ENCODE measurements at regions not wholly inside any gene's neighbourhood (a gene's known extent, or its start where the extent isn't known, plus 50 kb on each side); places are given as distances from the start of the nearest gene placed in this dataset.

DNA sequence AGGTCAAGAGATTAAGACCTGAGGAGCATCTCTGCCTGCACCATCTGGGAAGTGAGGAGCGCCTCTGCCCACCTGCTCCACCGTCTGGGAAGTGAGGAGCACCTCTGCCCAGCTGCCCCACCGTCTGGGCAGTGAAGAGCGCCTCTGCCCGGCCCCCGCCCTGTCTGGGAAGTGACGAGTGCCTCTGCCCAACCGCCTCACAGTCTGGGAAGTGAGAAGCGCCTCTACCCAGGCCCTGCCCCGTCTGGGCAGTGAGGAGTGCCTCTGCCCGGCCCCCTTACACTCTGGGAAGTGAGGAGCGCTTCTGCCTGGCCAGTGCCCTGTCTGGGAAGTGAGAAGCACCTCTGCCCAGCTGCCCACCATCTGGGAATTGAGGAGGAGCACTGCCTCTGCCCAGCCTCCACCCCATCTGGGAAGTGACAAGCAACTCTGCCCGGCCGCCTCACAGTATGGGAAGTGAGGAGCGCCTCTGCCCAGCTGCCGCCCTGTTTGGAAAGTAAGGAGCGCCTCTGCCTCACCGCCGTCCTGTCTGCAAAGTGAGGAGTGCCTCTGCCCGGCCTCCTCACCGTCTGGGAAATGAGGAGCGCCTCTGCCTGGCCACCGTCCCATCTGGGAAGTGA is 270.4 kb upstream of the NRSN1 start:
- FAIRE-seq, result no peak
- DNase-seq (ENCODE audit: extremely low spot score, insufficient read length, low read depth), result no peak

DNA sequence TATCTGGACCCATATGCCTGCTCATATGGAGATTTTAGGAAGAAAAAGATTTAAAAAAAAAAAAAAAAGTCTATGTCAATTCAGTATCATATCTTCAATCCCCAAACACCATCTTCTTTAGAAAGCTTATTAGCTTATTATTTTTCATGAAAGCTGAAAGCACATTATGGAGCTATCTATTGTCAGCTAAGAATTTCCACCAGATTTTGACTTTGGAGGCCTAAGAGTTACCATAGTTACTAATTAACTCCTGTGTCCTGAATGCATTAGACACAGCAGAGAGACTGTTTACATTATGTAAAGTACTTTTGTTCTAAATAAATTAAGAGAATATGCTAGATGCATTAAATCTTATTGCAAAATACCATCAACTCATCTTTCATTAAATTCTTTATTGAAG is 255.5 kb upstream of the NRSN1 start:
- no peak for DNase-seq (ENCODE audit: extremely low spot score, insufficient read length, low read depth)

DNA sequence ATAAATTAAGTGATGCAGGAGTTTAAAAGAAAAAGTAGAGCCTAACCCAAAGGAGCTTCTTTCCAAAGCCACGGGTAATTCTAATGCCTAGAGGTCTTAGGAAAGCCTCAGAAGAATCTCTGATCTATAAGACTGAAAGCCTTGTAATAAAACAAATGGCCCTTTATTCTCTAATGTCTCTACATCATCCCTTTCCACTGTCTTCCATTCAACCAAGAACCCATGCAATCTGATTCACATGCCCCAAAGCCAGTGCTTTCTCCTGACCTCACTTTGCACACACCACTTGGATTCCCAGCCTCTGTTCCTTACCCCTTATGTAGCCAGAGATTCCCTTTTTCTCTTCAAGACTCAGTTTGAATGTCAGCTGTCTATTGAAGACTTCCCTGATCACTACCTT is 252.9 kb upstream of the NRSN1 start:
- FAIRE-seq, result no peak

More for the DNA sequence above, 255.5 kb upstream of the NRSN1 start:
- FAIRE-seq, result no peak

DNA sequence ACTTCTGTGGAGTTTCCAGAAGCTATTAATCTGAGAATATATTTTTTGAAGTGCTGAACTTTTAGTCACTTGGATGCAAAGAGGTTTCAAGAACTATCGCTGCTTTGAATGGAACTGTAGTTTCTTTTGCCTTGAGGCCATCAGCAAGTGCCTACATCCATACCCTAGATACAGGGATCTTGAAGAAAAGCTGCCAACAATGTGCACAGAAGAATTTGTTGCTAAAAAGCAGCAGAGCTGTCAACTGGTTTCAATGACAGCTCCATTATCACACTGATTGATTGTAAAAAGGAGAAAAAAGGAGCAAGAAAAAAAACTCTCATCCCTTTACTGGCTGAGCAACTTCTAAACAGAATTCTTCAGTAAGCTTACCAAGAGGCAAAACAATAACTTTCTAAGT is 251.0 kb upstream of the NRSN1 start:
- FAIRE-seq (no peak), DNase-seq (ENCODE audit: extremely low spot score, insufficient read length, low read depth) (no peak)

More for the DNA sequence above, 252.9 kb upstream of the NRSN1 start:
- no peak for DNase-seq (ENCODE audit: extremely low spot score, insufficient read length, low read depth)

DNA sequence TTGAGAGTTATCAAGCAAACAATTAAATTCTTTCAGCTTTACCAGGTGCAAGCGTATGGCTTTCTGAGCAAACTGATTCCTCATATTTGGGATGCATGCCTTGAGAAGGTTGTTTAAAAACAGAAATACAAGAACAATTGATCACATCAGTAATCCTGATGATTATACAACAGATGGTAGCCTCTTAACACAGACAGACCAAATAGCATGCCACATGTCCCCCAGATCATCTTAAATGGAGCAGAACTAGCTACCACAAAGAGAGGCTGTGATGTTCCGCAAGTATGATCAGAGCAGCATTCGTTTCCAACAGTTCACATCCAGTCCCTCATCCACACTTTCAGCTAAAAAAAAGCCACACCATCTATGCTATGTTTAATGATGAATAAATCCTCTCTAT is 246.2 kb upstream of the NRSN1 start:
- DNase-seq (ENCODE audit: extremely low spot score, insufficient read length, low read depth) (no peak), FAIRE-seq (no peak)

DNA sequence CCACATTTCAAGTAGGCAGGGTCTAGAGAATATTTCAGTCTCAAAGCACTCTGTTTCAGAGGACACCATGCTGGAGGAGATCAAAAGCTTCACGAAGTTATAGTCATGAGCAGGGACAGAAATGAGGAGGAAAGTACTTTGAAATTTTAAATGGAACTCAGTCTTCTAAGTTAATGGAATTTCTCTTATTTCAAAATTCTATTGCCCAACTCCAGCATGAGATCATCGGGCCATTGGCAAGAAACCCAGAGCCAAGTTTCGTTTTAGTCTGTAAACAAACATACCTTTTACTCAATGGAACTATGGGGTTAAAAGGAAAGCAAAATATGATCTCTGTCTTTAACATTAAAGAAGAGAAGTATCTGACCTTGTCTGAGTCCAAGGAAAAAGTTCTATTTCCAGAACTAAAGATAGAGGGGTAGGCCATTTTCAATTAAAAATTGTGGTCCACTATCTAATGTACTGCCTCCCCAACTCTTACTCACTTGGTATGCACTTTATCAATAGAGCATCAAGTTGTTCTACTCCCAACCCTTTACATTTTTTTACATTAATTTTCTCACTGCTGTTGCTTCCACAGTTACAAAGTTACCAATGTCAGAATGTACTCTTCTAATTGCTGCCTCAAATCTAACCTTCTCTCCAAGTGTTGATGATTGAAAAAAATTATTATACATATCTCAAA is 235.3 kb upstream of the NRSN1 start:
- no peak for DNase-seq (ENCODE audit: extremely low spot score, insufficient read length, low read depth)
- no peak for FAIRE-seq

DNA sequence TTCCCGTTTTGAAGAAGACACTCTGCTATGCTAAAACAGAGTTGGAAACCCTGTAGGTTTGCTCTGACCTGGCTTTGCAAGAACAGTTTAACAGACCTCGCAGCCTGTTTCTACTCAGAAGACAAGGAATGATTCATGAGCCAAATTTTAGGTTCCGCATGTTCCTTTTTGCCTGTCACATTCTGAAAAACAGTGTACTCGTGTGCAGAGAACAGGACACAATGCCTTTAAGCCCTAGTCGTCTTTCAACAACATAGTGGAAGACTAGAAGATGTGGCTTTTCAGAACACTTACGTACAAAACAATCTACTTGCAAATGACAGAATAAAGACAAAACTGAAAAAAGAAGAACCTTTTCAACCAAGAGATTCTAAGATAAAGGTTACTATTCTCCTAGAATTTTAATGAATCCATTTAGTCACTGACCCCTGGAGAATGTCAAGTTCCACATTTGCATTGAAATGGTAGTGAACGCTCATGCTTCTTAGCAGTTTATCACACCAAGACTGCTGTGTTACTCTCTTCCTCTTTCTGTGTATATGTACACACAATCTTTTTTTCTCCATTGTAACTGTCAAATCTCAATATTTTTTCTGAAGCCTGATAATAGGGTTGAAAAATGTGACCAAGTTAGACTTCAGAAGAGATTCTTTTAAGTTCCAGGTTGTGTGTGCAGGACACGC is 220.7 kb upstream of the NRSN1 start:
- DNase-seq (ENCODE audit: extremely low spot score, insufficient read length, low read depth) (no peak), FAIRE-seq (no peak)

DNA sequence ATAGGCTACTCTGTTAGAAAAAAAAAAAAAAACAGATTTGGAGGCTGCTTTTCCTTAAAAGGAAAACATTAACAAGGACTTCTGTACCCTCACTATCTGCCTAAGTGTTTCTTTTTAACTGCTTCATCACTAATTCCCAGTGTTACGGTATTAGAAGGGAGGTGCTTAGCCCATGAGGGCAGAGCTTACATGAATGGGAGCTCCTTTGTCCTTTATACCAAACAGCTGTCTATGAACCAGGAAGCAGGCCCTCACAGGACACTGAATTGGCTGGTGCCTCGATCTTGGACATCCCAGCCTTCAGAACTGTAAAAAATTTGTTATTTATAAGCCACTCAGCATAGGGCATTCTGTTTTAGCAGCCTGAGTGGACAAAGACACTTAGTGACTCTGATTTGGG is 215.6 kb upstream of the NRSN1 start:
- no peak for FAIRE-seq
- DNase-seq (ENCODE audit: extremely low spot score, insufficient read length, low read depth), result no peak

DNA sequence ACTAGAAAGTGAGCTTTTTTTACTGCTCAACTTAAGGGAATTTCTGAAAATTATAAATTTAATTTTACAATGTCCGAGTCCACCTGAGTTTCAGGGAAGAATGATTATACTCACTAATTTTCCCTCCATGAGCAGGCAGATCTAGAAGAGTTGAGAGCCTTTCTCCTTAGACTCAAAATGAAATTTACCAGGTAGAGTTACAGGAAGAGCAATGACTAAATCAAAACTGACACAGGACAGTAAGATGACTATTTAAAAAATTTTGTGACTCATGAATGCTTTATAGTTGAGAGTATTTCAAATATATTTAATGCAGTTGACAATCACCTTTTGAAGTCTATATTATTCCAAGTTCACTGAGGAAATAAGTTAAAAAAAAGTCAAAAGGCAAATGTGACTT is 198.1 kb upstream of the NRSN1 start:
- DNase-seq (ENCODE audit: extremely low spot score, insufficient read length, low read depth), result no peak
- no peak for FAIRE-seq

DNA sequence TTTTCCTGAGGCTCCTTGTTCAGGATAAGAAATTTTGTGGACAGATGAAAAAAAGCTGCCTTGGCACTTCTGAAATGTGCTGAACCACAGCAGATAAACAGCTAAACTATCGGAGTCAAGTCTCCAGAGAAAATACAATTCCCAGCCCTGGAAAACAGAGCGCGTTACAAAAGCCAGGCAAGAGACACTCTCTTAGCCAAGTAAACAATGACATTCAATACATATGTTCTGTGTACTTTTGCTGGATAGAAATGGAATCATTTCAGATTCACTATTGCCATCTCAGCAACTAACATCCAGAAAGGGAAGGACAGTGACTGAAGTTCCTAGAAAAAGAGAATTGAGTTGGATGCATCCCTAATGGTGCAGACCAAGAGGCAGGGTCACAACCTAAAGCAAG is 196.8 kb upstream of the NRSN1 start:
- no peak for FAIRE-seq

DNA sequence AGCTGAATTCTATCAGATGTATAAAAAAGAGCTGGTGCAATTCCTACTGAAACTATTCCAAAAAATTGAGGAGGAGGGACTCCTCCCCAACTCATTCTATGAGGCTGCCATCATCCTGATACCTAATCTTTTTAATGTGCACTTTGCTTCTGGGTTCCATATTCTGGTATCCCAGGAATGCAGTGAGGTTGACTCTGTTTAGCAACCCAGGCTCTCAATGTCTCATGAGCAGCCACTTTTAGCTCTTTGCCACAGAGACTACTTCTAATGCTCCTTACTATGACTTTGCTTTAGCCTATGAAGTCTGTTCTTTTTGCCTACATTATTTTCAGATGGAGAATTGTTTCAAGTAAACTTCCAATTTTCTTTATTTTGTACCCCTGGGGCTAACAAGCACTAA is 185.5 kb upstream of the NRSN1 start:
- DNase-seq (ENCODE audit: extremely low spot score, insufficient read length, low read depth) (no peak), FAIRE-seq (no peak)

More for the DNA sequence above, 196.8 kb upstream of the NRSN1 start:
- no peak for DNase-seq (ENCODE audit: extremely low spot score, insufficient read length, low read depth)

DNA sequence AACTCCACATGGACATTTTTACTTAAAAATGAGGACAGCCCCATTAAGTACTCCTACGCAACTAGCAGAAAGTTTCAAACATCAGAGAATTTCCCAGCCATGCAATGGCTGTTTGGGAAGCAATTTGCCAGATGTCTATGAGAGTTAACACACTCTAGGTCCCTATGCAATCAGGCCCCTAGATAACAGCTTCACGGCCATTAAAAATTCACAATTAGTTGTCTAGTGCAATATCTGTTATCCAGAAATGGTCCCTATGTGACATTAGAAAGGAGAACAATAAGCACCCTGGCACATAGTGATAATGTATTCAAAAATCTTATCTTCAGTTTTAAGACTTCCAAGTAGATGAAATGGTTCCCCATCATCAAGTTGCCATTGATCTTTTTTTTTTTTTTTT is 174.3 kb upstream of the NRSN1 start:
- DNase-seq (ENCODE audit: extremely low spot score, insufficient read length, low read depth), result no peak
- no peak for FAIRE-seq

DNA sequence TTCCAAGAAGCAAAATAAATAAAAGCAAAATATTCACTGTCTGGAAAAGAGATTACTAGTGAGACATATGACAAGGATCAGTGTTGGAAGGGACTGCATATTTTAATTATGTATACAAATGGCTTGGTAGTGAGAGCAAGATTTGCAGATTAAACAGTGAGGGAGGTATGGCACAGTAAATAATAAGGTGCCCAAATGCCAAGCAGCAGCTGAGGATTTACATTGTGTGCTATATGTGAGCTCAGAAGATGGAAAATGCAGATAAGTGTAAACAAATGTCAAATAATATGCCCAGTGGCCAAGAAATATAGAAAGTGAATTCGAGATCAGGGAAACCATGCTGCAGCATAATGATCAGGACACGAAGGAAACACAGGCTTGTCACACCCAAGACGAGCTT is 173.8 kb upstream of the NRSN1 start:
- DNase-seq (ENCODE audit: extremely low spot score, insufficient read length, low read depth), result no peak
- no peak for FAIRE-seq

DNA sequence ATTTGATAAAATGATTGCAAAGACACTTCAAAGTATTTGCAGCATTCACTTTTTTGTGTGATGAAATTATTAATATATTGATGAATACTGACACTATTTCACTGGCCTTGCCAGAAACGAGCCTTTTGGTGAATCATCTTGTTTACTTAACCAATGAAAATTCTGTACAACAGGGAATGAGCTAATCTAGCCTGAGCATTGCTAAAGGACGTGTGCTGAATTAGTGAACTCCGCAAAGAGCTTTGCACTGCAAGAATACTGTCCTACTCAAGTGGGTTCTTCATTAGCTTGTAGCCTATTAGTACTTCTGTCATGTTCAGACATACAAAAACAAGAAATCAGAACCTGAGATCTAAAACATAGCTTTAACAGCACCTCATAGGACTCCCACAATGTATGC is 172.0 kb upstream of the NRSN1 start:
- FAIRE-seq (no peak), DNase-seq (ENCODE audit: extremely low spot score, insufficient read length, low read depth) (no peak)

DNA sequence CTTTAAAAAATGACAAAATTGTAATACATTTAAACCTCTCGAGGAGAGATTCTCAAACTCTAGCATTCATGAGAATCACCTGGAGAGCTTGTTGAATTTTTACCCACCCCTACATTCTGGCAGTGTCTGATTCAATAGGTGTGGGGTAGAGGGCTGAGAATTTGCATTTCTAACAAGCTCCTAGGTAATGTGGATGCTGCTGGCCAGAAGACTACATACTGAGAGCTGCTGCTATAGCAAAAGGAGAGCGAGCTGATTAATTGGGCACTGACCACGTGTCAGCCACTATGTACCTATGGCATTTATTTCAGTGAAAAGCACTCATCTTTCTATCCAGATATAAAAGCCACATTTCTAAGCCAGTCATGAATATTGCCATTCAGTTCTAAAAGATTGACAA is 169.0 kb upstream of the NRSN1 start:
- no peak for DNase-seq (ENCODE audit: extremely low spot score, insufficient read length, low read depth)
- FAIRE-seq, result no peak

DNA sequence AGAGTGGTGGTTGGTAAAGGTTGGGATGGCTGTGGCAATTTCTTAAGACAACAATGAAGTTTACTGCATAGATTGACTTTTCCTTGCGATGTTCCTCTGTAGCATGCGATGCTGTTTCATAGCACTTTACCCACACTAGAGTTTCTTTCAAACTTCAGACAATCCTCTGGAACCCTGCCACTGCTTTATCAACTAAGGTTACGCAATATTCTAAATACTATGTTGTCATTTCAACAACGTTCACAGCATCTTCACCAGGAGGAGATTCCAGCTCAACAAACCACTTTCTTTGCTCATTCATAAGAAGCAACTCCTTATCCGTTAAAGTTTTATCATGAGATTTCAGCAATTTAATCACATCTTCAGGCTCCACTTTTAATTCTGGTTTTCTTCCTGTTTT is 161.2 kb upstream of the NRSN1 start:
- FAIRE-seq (no peak), DNase-seq (ENCODE audit: extremely low spot score, insufficient read length, low read depth) (no peak)

DNA sequence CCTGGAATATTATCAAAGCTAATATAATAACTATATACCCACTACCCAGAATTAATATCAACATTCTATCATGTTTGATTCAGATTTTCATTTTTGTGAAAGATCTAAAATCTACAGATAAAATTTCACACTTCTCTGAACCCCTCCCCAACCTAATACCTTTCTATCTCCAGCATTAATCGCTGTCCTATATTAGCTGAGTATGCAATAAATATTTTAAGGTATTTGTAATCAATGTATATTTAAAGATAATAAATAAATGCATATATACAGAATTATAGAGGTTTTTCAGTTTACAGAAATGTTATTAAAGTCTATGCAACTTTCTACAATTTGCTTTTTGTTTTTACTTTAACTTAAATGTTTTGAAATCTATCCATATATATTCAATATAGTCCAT is 156.7 kb upstream of the NRSN1 start:
- FAIRE-seq, result no peak
- DNase-seq (ENCODE audit: extremely low spot score, insufficient read length, low read depth), result no peak

DNA sequence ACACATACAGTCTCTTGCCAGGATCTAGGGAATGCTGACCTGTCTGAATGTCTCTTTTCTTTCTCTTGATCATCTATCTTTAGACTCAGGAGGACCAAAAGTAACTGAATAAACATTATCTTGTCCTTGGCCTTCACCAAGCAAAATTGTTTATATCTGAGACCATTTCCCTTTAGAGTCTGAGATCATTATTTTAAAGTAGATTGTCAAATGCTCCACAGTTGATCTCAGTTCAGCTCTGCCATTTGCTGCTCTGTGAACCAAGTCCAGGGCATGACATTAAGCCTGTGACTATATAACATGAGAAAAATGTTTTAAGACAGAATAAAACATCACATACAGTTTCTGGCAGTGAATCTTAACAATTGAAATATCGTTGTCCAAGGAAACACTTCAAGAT is 148.3 kb upstream of the NRSN1 start:
- FAIRE-seq, result no peak
- DNase-seq (ENCODE audit: extremely low spot score, insufficient read length, low read depth), result no peak

DNA sequence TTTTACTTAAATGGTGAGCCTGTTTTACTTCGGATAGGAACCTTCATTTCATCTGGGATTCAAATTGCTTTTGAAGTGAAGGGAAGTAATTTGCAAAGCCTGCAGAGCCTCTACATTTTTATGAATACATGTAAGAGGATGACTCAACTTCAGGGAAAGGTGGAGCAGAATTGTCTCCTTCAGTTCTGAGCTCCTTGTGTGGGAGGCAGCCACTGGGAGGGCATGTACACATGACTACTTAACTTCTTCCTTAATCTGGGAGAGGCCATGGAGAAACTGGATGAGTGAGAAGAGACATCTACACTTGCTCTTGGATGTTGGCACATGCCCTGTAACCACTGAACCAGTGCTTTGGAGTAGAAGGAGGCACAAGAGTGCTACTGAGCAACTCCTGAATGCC is 145.1 kb upstream of the NRSN1 start:
- DNase-seq (ENCODE audit: extremely low spot score, insufficient read length, low read depth) (no peak), FAIRE-seq (no peak)

DNA sequence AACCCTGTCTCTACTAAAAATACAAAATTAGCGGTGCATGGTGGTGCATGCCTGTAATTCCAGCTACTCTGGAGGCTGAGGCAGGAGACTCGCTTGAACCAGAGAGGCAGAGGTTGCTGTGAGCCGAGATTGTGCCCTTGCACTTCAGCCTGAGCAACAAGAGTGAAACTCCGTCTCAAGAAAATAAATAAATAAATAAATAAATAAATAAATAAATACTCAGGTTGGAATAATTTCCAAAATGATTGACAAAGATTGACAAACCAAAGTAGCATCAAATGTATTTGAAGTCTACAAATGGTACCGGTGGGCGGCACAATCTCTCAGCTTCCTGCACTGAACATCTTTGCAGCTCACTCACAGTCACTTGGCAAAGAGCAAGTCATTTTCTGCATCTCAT is 144.1 kb upstream of the NRSN1 start:
- no peak for FAIRE-seq
- no peak for DNase-seq (ENCODE audit: extremely low spot score, insufficient read length, low read depth)

DNA sequence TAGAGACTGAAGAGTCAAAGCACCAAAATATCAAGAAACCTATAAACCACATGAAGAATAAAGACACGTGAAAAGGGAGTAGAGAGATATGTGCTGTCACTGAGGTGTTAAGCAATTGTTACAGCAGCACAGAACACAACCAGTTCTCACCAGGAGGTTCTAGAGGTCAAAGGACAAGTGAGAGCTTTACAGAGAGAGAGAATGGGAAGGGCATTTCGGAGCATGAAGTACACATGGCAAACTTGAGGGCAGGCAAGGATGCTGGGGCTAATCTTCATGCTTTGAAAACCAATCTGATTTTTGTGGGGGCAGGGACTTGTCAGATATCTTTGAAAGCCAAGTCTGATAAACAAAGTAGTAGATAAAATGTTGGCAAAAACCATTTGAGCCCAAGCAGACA is 142.3 kb upstream of the NRSN1 start:
- FAIRE-seq, result no peak
- no peak for DNase-seq (ENCODE audit: extremely low spot score, insufficient read length, low read depth)

DNA sequence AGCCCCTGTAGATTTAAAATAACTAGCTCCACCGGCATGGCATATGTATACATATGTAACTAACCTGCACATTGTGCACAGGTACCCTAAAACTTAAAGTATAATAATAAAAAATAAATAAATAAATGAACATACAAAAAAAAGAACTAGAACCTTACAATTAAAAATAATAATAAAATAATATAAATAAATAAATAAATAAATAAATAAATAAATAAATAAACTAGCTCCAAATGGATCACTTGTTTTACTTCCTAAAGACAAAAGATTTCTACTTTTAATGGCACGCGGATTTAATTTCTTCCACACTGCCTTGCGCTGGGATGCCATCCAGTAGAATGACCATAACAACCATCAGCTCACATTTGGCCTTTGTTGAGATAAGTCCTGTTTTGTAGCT is 141.0 kb upstream of the NRSN1 start:
- FAIRE-seq, result no peak
- no peak for DNase-seq (ENCODE audit: extremely low spot score, insufficient read length, low read depth)
